ENCODE measurements at regions not wholly inside any gene's neighbourhood (a gene's known extent, or its start where the extent isn't known, plus 50 kb on each side); places are given as distances from the start of the nearest gene placed in this dataset.

DNA sequence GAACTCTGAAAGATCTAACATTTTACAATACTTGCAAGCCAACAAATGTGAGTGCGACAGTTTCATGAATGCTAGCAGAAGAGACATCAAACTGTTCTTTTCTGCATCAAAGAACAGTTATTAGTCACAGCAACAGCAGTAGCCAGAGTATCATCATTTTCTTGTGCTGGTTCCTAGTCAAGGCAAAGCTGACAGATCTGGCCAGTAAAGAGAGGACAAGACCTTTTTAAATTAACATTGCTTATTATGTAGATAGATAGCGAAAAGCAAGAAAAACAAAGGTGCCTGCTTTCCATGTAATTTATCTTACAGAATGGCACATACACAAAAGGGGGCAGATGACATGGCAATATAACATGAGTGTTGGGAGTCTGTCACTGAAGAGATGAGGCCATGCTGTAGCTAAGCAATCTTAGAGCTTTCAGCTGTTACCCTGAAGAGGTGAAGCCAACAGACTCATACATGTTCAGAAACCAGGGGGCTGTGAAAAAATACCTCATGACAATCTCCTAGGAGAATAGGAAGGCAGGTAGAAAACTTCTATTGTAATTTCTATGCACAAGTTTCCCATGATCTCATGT is 626.6 kb upstream of the TYRP1 start:
- ATAC-seq (ENCODE audit: poor library complexity): no peak
- no peak for DNase-seq
- intact Hi-C loops (cut with DNase I): no loop called here

DNA sequence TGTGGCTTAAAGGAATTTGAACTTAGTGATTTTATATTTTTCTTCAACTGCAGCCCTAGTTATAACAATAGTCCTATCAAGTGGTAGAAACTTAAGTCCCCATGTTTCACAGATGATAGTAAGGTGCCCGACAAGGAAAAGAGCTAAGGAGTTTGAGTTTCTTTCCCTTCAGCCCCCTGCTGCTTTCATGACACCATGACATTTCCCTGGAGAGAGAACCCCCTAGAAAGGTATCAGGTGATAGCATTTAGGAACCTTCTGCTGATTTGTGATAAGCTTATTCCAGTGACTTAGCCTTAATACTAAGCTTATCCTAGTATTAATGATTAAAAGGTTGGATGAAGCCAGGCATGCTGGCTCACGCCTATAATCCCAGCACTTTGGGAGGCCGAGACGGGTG is 623.8 kb upstream of the TYRP1 start:
- ATAC-seq (ENCODE audit: poor library complexity): no peak
- intact Hi-C loops (cut with DNase I): no loop called here
- DNase-seq: no peak

GRCh38 chr9:12085399-12085798 is 607.8 kb upstream of the TYRP1 start:
- intact Hi-C loops (cut with DNase I): no loop called here
- no peak for DNase-seq
- no peak for ATAC-seq (ENCODE audit: poor library complexity)

DNA sequence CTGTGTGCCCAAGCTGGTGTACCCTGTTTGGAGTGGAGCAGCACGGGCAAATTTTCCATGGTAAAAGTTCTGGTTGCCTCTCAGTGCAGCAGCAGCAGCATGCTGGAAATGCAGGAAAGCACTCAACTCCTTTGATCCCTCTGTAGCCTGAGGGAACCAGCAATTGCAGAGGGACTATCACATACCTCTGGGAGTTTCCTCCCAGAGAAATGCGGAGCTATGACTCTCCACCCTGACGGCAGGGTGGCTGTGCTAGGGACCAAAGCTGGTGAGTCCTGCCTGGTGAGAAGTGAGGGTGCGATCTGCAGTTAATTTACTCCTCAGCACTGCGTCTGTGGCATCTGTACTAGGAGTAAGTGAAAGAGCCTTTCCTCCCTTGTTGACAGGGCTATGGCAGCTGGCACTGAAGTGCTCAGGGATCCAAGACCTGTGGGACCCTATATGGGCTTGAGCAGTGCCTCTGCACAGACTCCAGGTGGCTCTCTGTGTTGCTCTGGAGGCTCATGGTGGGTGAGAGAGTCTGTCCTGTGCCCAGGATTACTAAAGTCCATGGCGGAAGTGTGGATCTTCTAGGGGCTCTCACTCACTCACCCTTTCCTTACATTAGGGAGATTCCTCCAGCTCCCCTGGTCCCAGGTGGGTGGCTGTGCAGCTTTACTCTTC is 601.2 kb upstream of the TYRP1 start:
- ATAC-seq (ENCODE audit: poor library complexity) (no peak), DNase-seq (no peak)
- intact Hi-C loops (cut with DNase I): no loop called here

DNA sequence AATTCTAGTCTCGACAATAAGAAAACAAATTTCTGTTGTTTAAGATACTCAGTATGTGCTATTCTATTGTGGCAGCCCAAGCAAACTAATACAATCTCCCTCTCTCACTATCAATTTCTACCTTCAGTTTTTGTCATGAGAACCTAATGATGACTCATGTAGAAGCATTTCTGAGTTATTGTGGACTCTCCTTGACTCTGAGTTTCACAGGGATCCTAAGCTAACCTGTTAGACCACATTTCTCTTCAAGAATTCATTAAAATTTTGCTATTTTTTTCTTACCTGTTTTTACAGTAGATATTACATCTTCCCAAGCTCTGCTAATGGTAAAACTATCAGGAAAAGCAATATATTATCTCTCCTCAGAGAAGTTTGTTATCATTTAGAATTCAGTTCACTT is 599.1 kb upstream of the TYRP1 start:
- intact Hi-C loops (cut with DNase I): no loop called here
- DNase-seq (no peak), ATAC-seq (ENCODE audit: poor library complexity) (no peak)

- DNase-seq: no peak
- ATAC-seq (ENCODE audit: poor library complexity): no peak
- intact Hi-C loops (cut with DNase I): no loop called here
Observed at GRCh38 chr9:12095931-12096330, 597.3 kb upstream of the TYRP1 start.

DNA sequence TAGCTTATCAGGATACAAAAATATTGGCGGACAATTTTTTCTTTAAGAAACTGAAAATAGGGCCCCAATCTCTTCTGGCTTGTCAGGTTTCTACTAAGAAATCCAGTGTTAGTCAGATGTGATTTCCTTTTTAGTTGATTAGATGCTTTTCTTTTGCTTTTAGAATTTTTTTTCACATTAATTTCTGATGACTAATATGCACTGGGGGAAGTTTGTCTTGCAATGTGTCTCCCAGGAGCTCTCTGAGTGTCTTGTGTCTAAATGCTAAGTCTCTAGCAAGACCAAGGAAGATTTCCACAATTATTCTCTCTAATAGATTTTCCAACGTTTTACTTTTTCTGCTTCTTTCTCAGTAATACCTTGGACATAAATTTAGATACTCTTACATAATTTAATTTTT is 559.8 kb upstream of the TYRP1 start:
- DNase-seq (no peak), ATAC-seq (ENCODE audit: poor library complexity) (no peak)
- intact Hi-C loops (cut with DNase I): no loop called here

GRCh38 chr9:12141422-12141821 is 551.8 kb upstream of the TYRP1 start:
- ATAC-seq (ENCODE audit: poor library complexity): no peak
- intact Hi-C loops (cut with DNase I): no loop called here
- no peak for DNase-seq

DNA sequence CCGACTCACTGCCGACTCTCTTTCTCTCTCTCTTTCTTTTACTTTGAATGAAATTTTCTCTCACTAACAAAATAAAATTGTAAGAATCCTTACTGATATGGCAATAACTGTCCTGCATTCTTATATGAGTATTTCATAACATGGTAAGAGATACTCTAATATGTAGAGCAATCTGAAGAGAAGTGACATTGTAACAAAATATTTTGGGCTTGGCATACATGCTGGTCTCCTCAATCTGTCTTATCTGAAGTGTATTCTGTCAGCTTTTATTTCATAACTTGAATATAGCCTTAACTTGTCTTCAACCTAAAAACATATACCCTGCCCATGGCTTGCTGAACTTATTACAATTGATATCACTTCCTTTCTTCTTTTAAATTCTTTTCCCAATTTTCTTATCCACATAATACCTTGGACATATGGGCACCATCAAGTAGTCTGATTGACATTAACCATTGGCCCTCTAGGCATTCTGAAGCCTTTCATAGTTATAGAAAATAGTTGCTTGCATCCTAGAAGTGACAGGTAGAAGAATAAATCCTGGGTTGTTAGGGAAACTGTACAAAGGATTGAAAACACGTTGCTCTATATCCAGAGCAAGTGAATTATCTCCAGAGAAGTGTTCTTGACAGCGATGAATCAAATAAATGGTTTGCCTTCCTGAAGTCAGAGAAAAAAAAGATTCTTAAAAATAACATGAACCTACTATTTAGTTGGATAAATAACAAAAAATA is 537.6 kb upstream of the TYRP1 start:
- ATAC-seq (ENCODE audit: poor library complexity) (no peak), DNase-seq (no peak)
- intact Hi-C loops (cut with DNase I): no loop called here

DNA sequence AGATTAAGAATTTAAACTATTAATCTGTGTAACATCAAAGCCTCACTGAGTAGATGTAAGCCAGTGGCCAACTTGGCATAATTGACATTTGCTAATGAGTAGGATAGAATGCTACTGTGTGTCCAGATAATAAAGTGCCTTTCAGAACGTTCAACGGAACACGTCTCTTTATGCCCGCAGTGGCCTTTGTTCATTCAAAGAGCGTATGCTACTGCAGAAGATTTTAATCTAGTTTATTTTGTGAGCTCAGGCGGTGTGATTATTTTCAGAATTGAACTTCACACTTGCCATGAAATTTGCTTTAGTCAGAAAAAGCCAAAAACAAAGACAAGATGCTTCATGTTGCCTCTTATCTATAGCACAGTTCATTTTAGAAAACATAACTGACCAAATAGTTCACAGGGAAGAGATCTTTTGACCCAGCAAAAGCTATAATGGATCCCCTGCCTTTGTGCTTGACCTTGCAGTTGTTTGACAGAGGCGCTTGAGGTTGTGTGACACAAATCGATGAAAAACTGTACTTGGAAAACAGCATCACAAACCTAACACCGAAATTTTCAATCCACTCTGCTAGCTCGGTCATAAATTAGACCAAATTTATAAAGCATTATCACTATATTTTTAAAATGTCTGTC is 530.9 kb upstream of the TYRP1 start:
- intact Hi-C loops (cut with DNase I): no loop called here
- ATAC-seq (ENCODE audit: poor library complexity) (no peak), DNase-seq (no peak)

GRCh38 chr9:12163723-12164458 is 529.3 kb upstream of the TYRP1 start:
- no peak for DNase-seq
- no peak for ATAC-seq (ENCODE audit: poor library complexity)
- intact Hi-C loops (cut with DNase I): no loop called here

GRCh38 chr9:12166518-12166917 is 526.7 kb upstream of the TYRP1 start:
- ATAC-seq (ENCODE audit: poor library complexity) (no peak), DNase-seq (no peak)
- intact Hi-C loops (cut with DNase I): no loop called here

GRCh38 chr9:12170456-12170855 is 522.7 kb upstream of the TYRP1 start:
- DNase-seq (no peak), ATAC-seq (ENCODE audit: poor library complexity) (no peak)
- intact Hi-C loops (cut with DNase I): no loop called here

DNA sequence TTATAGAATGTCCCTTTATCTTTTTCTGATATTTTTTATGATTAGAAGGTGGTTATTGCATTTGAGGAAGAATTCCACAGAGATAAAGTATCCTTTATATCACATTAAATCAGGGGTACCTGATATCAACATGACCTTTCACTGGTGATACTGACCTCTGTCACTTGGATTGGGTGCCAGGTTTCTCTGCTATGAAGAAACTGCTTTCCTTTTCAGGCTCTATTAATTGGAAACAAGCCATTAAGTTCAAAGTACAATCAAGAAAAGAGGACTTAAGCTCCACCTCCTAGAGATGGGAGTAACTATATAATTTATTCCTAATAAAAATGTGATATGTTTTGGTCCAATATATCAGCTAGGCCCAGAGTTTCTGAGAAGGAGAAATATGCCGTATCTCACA is 514.6 kb upstream of the TYRP1 start:
- no peak for ATAC-seq (ENCODE audit: poor library complexity)
- DNase-seq: no peak
- intact Hi-C loops (cut with DNase I): no loop called here

- intact Hi-C loops (cut with DNase I): no loop called here
- no peak for DNase-seq
- no peak for ATAC-seq (ENCODE audit: poor library complexity)
Observed at GRCh38 chr9:12182806-12183205, 510.4 kb upstream of the TYRP1 start.

- intact Hi-C loops (cut with DNase I): no loop called here
- DNase-seq (no peak), ATAC-seq (ENCODE audit: poor library complexity) (no peak)
Observed at GRCh38 chr9:12183321-12183720, 509.9 kb upstream of the TYRP1 start.

DNA sequence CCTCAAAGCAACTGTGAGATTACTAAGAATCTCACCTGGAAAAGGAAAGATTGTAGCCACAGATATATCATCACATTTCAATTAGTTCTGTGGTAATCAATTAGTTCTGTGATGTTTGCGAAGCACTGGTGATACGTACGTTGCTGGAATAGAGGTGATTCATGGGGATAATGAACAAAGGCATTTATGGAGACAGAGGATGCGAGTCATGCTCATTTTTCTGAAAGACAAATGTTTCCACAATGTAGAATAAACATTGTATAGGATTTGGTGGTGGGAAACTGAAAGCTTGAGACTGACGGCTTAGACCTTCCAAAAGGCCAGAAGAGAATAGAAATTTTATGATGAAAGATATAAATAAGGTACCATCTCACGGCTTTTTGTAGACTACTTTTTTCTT is 507.3 kb upstream of the TYRP1 start:
- intact Hi-C loops (cut with DNase I): no loop called here
- DNase-seq (no peak), ATAC-seq (ENCODE audit: poor library complexity) (no peak)

DNA sequence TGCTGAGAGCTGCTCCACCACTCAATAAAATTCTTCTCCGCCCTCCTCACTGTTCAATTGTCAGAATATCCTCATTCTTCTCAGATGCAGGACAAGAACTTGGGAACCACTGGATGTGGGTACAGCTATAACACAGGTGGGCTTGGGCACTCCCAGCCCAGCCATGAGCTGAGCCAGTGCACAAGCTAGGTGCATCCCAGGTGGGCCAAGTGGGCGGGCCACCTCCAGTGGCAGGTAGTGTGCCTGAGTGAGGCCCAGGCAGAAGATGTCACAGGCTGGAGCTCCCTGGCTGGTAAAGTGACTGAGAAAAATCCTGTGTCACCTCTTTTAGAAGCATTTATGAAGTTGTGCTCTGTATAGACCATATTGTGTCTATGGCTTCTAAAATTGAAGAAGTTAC is 501.6 kb upstream of the TYRP1 start:
- DNase-seq: no peak
- ATAC-seq (ENCODE audit: poor library complexity): no peak
- intact Hi-C loops (cut with DNase I): no loop called here

GRCh38 chr9:12194731-12195130 is 498.5 kb upstream of the TYRP1 start:
- ATAC-seq (ENCODE audit: poor library complexity) (no peak), DNase-seq (no peak)
- intact Hi-C loops (cut with DNase I): no loop called here

Data from Right ventricle myocardium superior (tissue), 1 donor.